K562 (cell line): ENCODE measurements at regions not wholly inside any gene's neighbourhood (a gene's known extent, or its start where the extent isn't known, plus 50 kb on each side); places are given as distances from the start of the nearest gene placed in this dataset.
A peak's percentile ranks its signal among the peaks of the same experiment; 100 is the strongest.

Source experiments
- CBX1 ChIP-seq: sonication (generic); IDR thresholded peaks from 2 replicates; pipeline ENCODE4 v1.6.1; 2016; ENCODE audit warnings: antibody characterized with exemption, low read depth, mild to moderate bottlenecking
- CREBBP ChIP-seq: IDR thresholded peaks from one replicate; pipeline ENCODE4 v1.6.1; 2012; ENCODE audit warnings: low read depth, mild to moderate bottlenecking, control low read depth, inconsistent platforms, low read length
- DACH1 ChIP-seq: fragments of 450-650 bp; IDR thresholded peaks from 2 replicates; pipeline ENCODE4 v1.6.1; 2018; ENCODE audit not compliant: partially characterized antibody
- EHMT2 ChIP-seq: fragments of 450-650 bp; IDR thresholded peaks from 2 replicates; pipeline ENCODE4 v1.6.1; 2018; ENCODE audit warnings: antibody characterized with exemption
- EZH2 ChIP-seq: IDR thresholded peaks from 2 replicates; pipeline ENCODE4 v1.6.1; 2012; ENCODE audit warnings: low read depth, mild to moderate bottlenecking, inconsistent platforms, low read length, borderline replicate concordance
- GTF2A2 ChIP-seq: IDR thresholded peaks from 2 replicates; pipeline ENCODE4 v1.6.1; 2016; ENCODE audit warnings: mild to moderate bottlenecking, missing genetic modification characterization, missing compliant biosample characterization
- JUNB ChIP-seq: fragments of 450-650 bp; formaldehyde crosslinking; conservative IDR thresholded peaks from 2 replicates; pipeline ENCODE4 v1.4.0; 2020; ENCODE audit warnings: mild to moderate bottlenecking
- NCOA1 ChIP-seq: fragments of 450-650 bp; IDR thresholded peaks from 2 replicates; pipeline ENCODE4 v1.6.1; 2016; ENCODE audit warnings: low read depth
- PHTF2 ChIP-seq: fragments of 250-450 bp; sonication (Bioruptor Pico); IDR thresholded peaks from 2 replicates; pipeline ENCODE4 v1.5.0; 2021; ENCODE audit warnings: mild to moderate bottlenecking
- PRMT5 ChIP-seq: sonication (generic); formaldehyde crosslinking; IDR thresholded peaks from 2 replicates; pipeline ENCODE4 v1.5.0; 2020; ENCODE audit warnings: missing genetic modification reagents
- RBM17 ChIP-seq: fragments of 200-400 bp; formaldehyde crosslinking; IDR thresholded peaks from 2 replicates; pipeline ENCODE4 v1.6.1; 2017; ENCODE audit warnings: low read depth, mild to moderate bottlenecking, low read length, borderline replicate concordance
- ZNF140 ChIP-seq: fragments of 250-450 bp; sonication (Bioruptor Pico); IDR thresholded peaks from 2 replicates; pipeline ENCODE4 v1.8.0; 2021; ENCODE audit warnings: moderate library complexity, mild to moderate bottlenecking, inconsistent platforms
- ZNF24 ChIP-seq: fragments of 450-650 bp; IDR thresholded peaks from 2 replicates; pipeline ENCODE4 v1.6.1; 2016
- ZNF316 ChIP-seq: fragments of 450-650 bp; IDR thresholded peaks from 2 replicates; pipeline ENCODE4 v1.6.1; 2016
- TF ChIP-seq, protein P1 (sequence below): fragments of 250-450 bp; sonication (Bioruptor Pico); IDR thresholded peaks from 2 replicates; pipeline ENCODE4 v1.5.0; 2022; ENCODE audit warnings: mild to moderate bottlenecking
- TF ChIP-seq, protein P2 (sequence below): fragments of 450-650 bp; IDR thresholded peaks from 2 replicates; pipeline ENCODE4 v1.7.1; 2018; ENCODE audit warnings: mild to moderate bottlenecking, low read depth; ENCODE audit not compliant: partially characterized antibody
- TF ChIP-seq, protein P3 (sequence below), 2 experiments: fragments of 450-650 bp; IDR thresholded peaks; 2 replicates each; pipeline ENCODE4 v1.6.1; 2018; ENCODE audit warnings: mild to moderate bottlenecking in 2 of 2, low read depth in 1 of 2; ENCODE audit not compliant: partially characterized antibody in 2 of 2
- TF ChIP-seq, protein P4 (sequence below): sonication (generic); formaldehyde crosslinking; IDR thresholded peaks from 2 replicates; pipeline ENCODE4 v1.8.1; 2023; ENCODE audit warnings: mild to moderate bottlenecking, missing genetic modification reagents

- TF ChIP-seq, protein P1, sequence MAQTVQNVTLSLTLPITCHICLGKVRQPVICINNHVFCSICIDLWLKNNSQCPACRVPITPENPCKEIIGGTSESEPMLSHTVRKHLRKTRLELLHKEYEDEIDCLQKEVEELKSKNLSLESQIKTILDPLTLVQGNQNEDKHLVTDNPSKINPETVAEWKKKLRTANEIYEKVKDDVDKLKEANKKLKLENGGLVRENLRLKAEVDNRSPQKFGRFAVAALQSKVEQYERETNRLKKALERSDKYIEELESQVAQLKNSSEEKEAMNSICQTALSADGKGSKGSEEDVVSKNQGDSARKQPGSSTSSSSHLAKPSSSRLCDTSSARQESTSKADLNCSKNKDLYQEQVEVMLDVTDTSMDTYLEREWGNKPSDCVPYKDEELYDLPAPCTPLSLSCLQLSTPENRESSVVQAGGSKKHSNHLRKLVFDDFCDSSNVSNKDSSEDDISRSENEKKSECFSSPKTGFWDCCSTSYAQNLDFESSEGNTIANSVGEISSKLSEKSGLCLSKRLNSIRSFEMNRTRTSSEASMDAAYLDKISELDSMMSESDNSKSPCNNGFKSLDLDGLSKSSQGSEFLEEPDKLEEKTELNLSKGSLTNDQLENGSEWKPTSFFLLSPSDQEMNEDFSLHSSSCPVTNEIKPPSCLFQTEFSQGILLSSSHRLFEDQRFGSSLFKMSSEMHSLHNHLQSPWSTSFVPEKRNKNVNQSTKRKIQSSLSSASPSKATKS (CRISPR knock-in tag): no peak
- TF ChIP-seq DACH1: peak; percentile 52
- TF ChIP-seq, protein P2, sequence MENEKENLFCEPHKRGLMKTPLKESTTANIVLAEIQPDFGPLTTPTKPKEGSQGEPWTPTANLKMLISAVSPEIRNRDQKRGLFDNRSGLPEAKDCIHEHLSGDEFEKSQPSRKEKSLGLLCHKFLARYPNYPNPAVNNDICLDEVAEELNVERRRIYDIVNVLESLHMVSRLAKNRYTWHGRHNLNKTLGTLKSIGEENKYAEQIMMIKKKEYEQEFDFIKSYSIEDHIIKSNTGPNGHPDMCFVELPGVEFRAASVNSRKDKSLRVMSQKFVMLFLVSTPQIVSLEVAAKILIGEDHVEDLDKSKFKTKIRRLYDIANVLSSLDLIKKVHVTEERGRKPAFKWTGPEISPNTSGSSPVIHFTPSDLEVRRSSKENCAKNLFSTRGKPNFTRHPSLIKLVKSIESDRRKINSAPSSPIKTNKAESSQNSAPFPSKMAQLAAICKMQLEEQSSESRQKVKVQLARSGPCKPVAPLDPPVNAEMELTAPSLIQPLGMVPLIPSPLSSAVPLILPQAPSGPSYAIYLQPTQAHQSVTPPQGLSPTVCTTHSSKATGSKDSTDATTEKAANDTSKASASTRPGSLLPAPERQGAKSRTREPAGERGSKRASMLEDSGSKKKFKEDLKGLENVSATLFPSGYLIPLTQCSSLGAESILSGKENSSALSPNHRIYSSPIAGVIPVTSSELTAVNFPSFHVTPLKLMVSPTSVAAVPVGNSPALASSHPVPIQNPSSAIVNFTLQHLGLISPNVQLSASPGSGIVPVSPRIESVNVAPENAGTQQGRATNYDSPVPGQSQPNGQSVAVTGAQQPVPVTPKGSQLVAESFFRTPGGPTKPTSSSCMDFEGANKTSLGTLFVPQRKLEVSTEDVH: no peak
- TF ChIP-seq NCOA1: peak; percentile 35; the same call in 1 of the 2 replicates
- no peak for TF ChIP-seq PRMT5 (CRISPR knock-in tag)
- TF ChIP-seq EHMT2: peak; percentile 87
- peak; percentile 84 for TF ChIP-seq ZNF316
- TF ChIP-seq, protein P3, sequence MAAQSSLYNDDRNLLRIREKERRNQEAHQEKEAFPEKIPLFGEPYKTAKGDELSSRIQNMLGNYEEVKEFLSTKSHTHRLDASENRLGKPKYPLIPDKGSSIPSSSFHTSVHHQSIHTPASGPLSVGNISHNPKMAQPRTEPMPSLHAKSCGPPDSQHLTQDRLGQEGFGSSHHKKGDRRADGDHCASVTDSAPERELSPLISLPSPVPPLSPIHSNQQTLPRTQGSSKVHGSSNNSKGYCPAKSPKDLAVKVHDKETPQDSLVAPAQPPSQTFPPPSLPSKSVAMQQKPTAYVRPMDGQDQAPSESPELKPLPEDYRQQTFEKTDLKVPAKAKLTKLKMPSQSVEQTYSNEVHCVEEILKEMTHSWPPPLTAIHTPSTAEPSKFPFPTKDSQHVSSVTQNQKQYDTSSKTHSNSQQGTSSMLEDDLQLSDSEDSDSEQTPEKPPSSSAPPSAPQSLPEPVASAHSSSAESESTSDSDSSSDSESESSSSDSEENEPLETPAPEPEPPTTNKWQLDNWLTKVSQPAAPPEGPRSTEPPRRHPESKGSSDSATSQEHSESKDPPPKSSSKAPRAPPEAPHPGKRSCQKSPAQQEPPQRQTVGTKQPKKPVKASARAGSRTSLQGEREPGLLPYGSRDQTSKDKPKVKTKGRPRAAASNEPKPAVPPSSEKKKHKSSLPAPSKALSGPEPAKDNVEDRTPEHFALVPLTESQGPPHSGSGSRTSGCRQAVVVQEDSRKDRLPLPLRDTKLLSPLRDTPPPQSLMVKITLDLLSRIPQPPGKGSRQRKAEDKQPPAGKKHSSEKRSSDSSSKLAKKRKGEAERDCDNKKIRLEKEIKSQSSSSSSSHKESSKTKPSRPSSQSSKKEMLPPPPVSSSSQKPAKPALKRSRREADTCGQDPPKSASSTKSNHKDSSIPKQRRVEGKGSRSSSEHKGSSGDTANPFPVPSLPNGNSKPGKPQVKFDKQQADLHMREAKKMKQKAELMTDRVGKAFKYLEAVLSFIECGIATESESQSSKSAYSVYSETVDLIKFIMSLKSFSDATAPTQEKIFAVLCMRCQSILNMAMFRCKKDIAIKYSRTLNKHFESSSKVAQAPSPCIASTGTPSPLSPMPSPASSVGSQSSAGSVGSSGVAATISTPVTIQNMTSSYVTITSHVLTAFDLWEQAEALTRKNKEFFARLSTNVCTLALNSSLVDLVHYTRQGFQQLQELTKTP (IDR thresholded peaks at IDR 0.05; ENCODE audit: low read depth in 1 of 2, partially characterized antibody in 2 of 2): peak in 1 of 2 experiments; percentile 52
- TF ChIP-seq GTF2A2 (tag): no peak
- TF ChIP-seq RBM17: no peak
- TF ChIP-seq JUNB (CRISPR knock-in tag): no peak
- no peak for TF ChIP-seq ZNF140 (CRISPR knock-in tag)
- TF ChIP-seq PHTF2 (CRISPR knock-in tag): no peak
- TF ChIP-seq CBX1: no peak
- TF ChIP-seq ZNF24: no peak; the same call in 1 of the 2 replicates
- TF ChIP-seq CREBBP: no peak
- TF ChIP-seq, protein P4, sequence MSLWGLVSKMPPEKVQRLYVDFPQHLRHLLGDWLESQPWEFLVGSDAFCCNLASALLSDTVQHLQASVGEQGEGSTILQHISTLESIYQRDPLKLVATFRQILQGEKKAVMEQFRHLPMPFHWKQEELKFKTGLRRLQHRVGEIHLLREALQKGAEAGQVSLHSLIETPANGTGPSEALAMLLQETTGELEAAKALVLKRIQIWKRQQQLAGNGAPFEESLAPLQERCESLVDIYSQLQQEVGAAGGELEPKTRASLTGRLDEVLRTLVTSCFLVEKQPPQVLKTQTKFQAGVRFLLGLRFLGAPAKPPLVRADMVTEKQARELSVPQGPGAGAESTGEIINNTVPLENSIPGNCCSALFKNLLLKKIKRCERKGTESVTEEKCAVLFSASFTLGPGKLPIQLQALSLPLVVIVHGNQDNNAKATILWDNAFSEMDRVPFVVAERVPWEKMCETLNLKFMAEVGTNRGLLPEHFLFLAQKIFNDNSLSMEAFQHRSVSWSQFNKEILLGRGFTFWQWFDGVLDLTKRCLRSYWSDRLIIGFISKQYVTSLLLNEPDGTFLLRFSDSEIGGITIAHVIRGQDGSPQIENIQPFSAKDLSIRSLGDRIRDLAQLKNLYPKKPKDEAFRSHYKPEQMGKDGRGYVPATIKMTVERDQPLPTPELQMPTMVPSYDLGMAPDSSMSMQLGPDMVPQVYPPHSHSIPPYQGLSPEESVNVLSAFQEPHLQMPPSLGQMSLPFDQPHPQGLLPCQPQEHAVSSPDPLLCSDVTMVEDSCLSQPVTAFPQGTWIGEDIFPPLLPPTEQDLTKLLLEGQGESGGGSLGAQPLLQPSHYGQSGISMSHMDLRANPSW: no peak
- TF ChIP-seq EZH2: no peak
These were observed 64.7 kb upstream of the TLK1 start (continued) for GRCh38 chr2:171225302-171225980.
